Tibial nerve (tissue), 4 donors: ENCODE measurements at regions not wholly inside any gene's neighbourhood (a gene's known extent, or its start where the extent isn't known, plus 50 kb on each side); places are given as distances from the start of the nearest gene placed in this dataset.

Source experiments
- EP300 ChIP-seq, 2 donors: sonication (generic); formaldehyde crosslinking; IDR thresholded peaks; one replicate each; pipeline ENCODE4 v1.6.1; 2017; ENCODE audit warnings: antibody characterized with exemption in 2 of 2, mild to moderate bottlenecking in 1 of 2
- TF ChIP-seq, protein P1 (sequence below), 5 experiments: fragments of 200-600 bp in 3 of 5; fragments of 450-650 bp in 2 of 5; sonication (generic) in 3 of 5; IDR thresholded peaks; one replicate each; pipeline ENCODE4 v1.5.1; 2016 to 2019; ENCODE audit warnings: antibody characterized with exemption in 5 of 5, mild to moderate bottlenecking in 3 of 5, moderate library complexity in 2 of 5

DNA sequence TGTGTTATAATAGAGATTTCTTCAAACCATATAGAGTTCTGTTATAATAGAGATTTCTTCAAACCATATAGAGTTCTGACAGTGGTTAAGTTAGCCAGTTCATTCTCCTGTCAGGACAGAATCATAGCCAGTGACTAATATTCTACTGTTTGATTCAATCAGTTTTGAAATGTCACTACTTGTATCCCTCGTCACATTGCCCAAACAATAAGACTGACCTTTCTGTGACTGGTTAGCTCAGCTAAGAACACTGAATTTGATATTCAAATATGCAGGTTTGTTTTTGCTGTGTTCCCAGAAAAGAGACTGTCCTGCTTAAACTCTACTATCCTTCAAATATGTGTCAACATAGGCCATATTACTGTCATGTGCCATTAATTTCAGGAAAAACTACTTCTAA, 74.4 kb downstream of the ALG10B start:
- TF ChIP-seq, protein P1, sequence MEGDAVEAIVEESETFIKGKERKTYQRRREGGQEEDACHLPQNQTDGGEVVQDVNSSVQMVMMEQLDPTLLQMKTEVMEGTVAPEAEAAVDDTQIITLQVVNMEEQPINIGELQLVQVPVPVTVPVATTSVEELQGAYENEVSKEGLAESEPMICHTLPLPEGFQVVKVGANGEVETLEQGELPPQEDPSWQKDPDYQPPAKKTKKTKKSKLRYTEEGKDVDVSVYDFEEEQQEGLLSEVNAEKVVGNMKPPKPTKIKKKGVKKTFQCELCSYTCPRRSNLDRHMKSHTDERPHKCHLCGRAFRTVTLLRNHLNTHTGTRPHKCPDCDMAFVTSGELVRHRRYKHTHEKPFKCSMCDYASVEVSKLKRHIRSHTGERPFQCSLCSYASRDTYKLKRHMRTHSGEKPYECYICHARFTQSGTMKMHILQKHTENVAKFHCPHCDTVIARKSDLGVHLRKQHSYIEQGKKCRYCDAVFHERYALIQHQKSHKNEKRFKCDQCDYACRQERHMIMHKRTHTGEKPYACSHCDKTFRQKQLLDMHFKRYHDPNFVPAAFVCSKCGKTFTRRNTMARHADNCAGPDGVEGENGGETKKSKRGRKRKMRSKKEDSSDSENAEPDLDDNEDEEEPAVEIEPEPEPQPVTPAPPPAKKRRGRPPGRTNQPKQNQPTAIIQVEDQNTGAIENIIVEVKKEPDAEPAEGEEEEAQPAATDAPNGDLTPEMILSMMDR (IDR thresholded peaks at IDR 0.05) = no peak
- no peak for TF ChIP-seq EP300 (IDR thresholded peaks at IDR 0.05)
